Liver (tissue), 8 donors: ENCODE measurements at regions not wholly inside any gene's neighbourhood (a gene's known extent, or its start where the extent isn't known, plus 50 kb on each side); places are given as distances from the start of the nearest gene placed in this dataset.

ENCODE experiments used
- DNase-seq: peaks from one replicate; pipeline ENCODE4 v3.0.0-alpha.2; 2017; ENCODE audit warnings: low spot score
- H3K27ac ChIP-seq, 2 donors: one replicate each; pipeline ENCODE4 v1.7.0; 2013; ENCODE audit warnings: inconsistent platforms in 2 of 2, low read length in 2 of 2, control low read depth in 1 of 2, low read depth in 1 of 2, mild to moderate bottlenecking in 1 of 2
- H3K27me3 ChIP-seq, 4 donors: one replicate each; pipeline versions ENCODE4 v1.6.1 to v1.7.0; 2013; ENCODE audit warnings: low read length in 3 of 4, inconsistent platforms in 1 of 4, mild to moderate bottlenecking in 1 of 4, moderate library complexity in 1 of 4; ENCODE audit not compliant: control insufficient read depth in 4 of 4, insufficient read depth in 4 of 4
- H3K36me3 ChIP-seq, 4 donors: one replicate each; pipeline versions ENCODE4 v1.6.1 to v1.7.0; 2013; ENCODE audit warnings: low read length in 3 of 4, mild to moderate bottlenecking in 3 of 4, low read depth in 1 of 4, moderate library complexity in 1 of 4; ENCODE audit not compliant: control insufficient read depth in 4 of 4, insufficient read depth in 3 of 4
- H3K4me1 ChIP-seq, 4 donors: one replicate each; pipeline versions ENCODE4 v1.6.1 to v1.7.0; 2013; ENCODE audit warnings: low read length in 3 of 4, mild to moderate bottlenecking in 3 of 4, moderate library complexity in 1 of 4; ENCODE audit not compliant: control insufficient read depth in 4 of 4, insufficient read depth in 4 of 4
- H3K4me3 ChIP-seq, 3 donors: one replicate each; pipeline versions ENCODE4 v1.6.1 to v1.7.0; 2013; ENCODE audit warnings: low read length in 3 of 3, control low read depth in 1 of 3, low read depth in 1 of 3, mild to moderate bottlenecking in 1 of 3
- H3K9ac ChIP-seq, 2 donors: one replicate each; pipeline ENCODE4 v1.7.0; 2013; ENCODE audit warnings: low read length in 2 of 2, mild to moderate bottlenecking in 2 of 2, moderate library complexity in 2 of 2, control low read depth in 1 of 2, low read depth in 1 of 2
- H3K9me3 ChIP-seq, 4 donors: one replicate each; pipeline versions ENCODE4 v1.6.1 to v1.7.0; 2013; ENCODE audit warnings: low read length in 3 of 4; ENCODE audit not compliant: control insufficient read depth in 4 of 4
- CTCF ChIP-seq: fragments of 150-350 bp; IDR thresholded peaks from 2 replicates; pipeline ENCODE4 v1.5.1; 2017; ENCODE audit warnings: improper control_type of control experiment, low read depth, low read length; ENCODE audit not compliant: missing input control
- EGR1 ChIP-seq, 2 donors: IDR thresholded peaks; 2 replicates each; pipeline ENCODE4 v1.6.1; 2016 to 2018; ENCODE audit warnings: antibody characterized with exemption in 2 of 2, low read depth in 2 of 2
- FOXA1 ChIP-seq: IDR thresholded peaks from 2 replicates; pipeline ENCODE4 v1.6.1; 2016; ENCODE audit warnings: antibody characterized with exemption
- FOXA2 ChIP-seq: IDR thresholded peaks from 2 replicates; pipeline ENCODE4 v1.6.1; 2016; ENCODE audit warnings: antibody characterized with exemption
- GABPA ChIP-seq, 2 donors: IDR thresholded peaks in 1 of 2; conservative IDR thresholded peaks in 1 of 2; 2 replicates each; pipeline ENCODE4 v1.6.1; 2016; ENCODE audit warnings: antibody characterized with exemption in 2 of 2, mild to moderate bottlenecking in 1 of 2, moderate library complexity in 1 of 2
- HNF4A ChIP-seq, 2 donors: conservative IDR thresholded peaks; 2 replicates each; pipeline ENCODE4 v1.6.1; 2016; ENCODE audit warnings: antibody characterized with exemption in 2 of 2, mild to moderate bottlenecking in 2 of 2
- HNF4G ChIP-seq: IDR thresholded peaks from 2 replicates; pipeline ENCODE4 v1.6.1; 2016; ENCODE audit warnings: antibody characterized with exemption
- JUND ChIP-seq, 2 donors: IDR thresholded peaks; 2 replicates each; pipeline ENCODE4 v1.6.1; 2016; ENCODE audit warnings: antibody characterized with exemption in 2 of 2
- MAX ChIP-seq: IDR thresholded peaks from 2 replicates; pipeline ENCODE4 v1.6.1; 2016; ENCODE audit warnings: antibody characterized with exemption
- NR2F2 ChIP-seq: IDR thresholded peaks from 2 replicates; pipeline ENCODE4 v1.6.1; 2016; ENCODE audit warnings: antibody characterized with exemption
- RAD21 ChIP-seq, 2 donors: IDR thresholded peaks; 2 replicates each; pipeline ENCODE4 v1.6.1; 2016; ENCODE audit warnings: antibody characterized with exemption in 2 of 2, mild to moderate bottlenecking in 2 of 2
- REST ChIP-seq: IDR thresholded peaks from 2 replicates; pipeline ENCODE4 v1.6.1; 2016; ENCODE audit warnings: antibody characterized with exemption, mild to moderate bottlenecking
- RXRA ChIP-seq, 2 donors: IDR thresholded peaks; 2 replicates each; pipeline ENCODE4 v1.6.1; 2017 to 2018; ENCODE audit warnings: antibody characterized with exemption in 2 of 2, mild to moderate bottlenecking in 1 of 2
- SP1 ChIP-seq: IDR thresholded peaks from 2 replicates; pipeline ENCODE4 v1.6.1; 2018; ENCODE audit warnings: antibody characterized with exemption, mild to moderate bottlenecking
- TAF1 ChIP-seq: conservative IDR thresholded peaks from 2 replicates; pipeline ENCODE4 v1.6.1; 2016; ENCODE audit warnings: antibody characterized with exemption, mild to moderate bottlenecking
- YY1 ChIP-seq: IDR thresholded peaks from 2 replicates; pipeline ENCODE4 v1.6.1; 2016; ENCODE audit warnings: antibody characterized with exemption, mild to moderate bottlenecking
- ZBTB33 ChIP-seq: IDR thresholded peaks from 2 replicates; pipeline ENCODE4 v1.6.1; 2016; ENCODE audit warnings: antibody characterized with exemption
- WGBS: extraction: QIAGEN DNeasy Blood & Tissue Kit; methylation state at CpG from one replicate; pipeline ENCODE4 v1.1.7; 2013; 5-methylcytosine and 5-hydroxymethylcytosine counted together
- TF ChIP-seq, protein P1 (sequence below): IDR thresholded peaks from 2 replicates; pipeline ENCODE4 v1.6.1; 2016; ENCODE audit warnings: antibody characterized with exemption
- donor health status: healthy.
- donor health status: healthy.
- donor health status: healthy.
- donor health status: healthy.
- donor health status: healthy.

DNA sequence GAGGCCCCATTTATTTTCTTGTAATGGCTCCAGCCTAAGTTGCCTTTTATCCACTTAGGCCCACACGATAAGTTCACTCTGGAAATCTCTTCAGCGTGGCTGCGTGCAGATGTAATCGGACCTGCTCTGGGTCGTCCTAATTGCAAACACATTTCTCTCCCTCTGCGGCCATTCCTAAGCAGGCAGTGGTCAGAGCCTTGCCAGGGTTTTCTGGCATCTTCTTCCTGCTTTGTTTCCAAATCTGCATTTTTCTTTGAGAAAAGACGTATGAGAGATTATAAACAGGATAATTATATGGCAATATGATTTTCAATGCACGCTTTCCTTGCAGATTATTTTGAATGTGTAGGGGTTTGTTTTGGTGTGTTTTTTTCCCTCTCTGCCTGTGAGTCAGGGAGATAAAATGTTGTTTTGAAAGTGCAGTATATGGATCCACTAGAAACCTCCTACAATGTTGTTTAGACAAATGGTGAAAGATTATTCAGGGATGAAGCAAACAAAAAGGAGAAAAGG is 239.4 kb upstream of the TANK start:
- no peak for TF ChIP-seq HNF4A (conservative IDR thresholded peaks at IDR 0.05)
- TF ChIP-seq FOXA2 = no peak
- TF ChIP-seq MAX = no peak
- TF ChIP-seq REST = no peak
- no peak for TF ChIP-seq YY1
- no peak for TF ChIP-seq TAF1
- TF ChIP-seq CTCF = no peak
- no peak for TF ChIP-seq GABPA (IDR thresholded peaks at IDR 0.05 in 1 of 2, conservative IDR thresholded peaks at IDR 0.05 in 1 of 2)
- TF ChIP-seq FOXA1 = no peak
- TF ChIP-seq SP1 = no peak
- TF ChIP-seq EGR1 (IDR thresholded peaks at IDR 0.05; ENCODE audit: low read depth in 2 of 2) = no peak
- TF ChIP-seq JUND (IDR thresholded peaks at IDR 0.05) = no peak
- no peak for TF ChIP-seq RXRA (IDR thresholded peaks at IDR 0.05)
- no peak for TF ChIP-seq HNF4G
- TF ChIP-seq ZBTB33 = no peak
- no peak for TF ChIP-seq NR2F2
- TF ChIP-seq, protein P1, sequence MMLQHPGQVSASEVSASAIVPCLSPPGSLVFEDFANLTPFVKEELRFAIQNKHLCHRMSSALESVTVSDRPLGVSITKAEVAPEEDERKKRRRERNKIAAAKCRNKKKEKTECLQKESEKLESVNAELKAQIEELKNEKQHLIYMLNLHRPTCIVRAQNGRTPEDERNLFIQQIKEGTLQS = no peak
- no peak for TF ChIP-seq RAD21 (IDR thresholded peaks at IDR 0.05)
- 79% methylated on average over 8 of the region's 8 CpGs for WGBS
- no peaks in the 10 kb centered on the region for H3K4me1 ChIP-seq
- H3K9me3 ChIP-seq = no peaks in the 10 kb centered on the region
- no peak overlapping the region for H3K4me3 ChIP-seq
- no peak overlapping the region for H3K27ac ChIP-seq
- H3K9ac ChIP-seq = no peak overlapping the region
- H3K27me3 ChIP-seq = no peaks in the 10 kb centered on the region
- no peaks in the 10 kb centered on the region for H3K36me3 ChIP-seq
- no peak for DNase-seq
